K562 (cell line): ENCODE measurements at regions not wholly inside any gene's neighbourhood (a gene's known extent, or its start where the extent isn't known, plus 50 kb on each side); places are given as distances from the start of the nearest gene placed in this dataset.

ENCODE experiments used
- ATAC-seq: fragments of 200-7000 bp; cut with Tn5 transposase; 3 replicates; pipeline ENCODE4 v1.9.1; 2020; ENCODE audit warnings: moderate library complexity
- BruUV-seq: library from RNA; stranded (reverse); fragments of 400-500 nt; replicated peaks from 2 replicates; lab custom pipeline; 2021; lab: Mats Ljungman, UMichigan
- CTCF ChIA-PET: fragments of 300-600 bp; formaldehyde crosslinking; extraction: SDS; loops from one replicate; lab custom pipeline; 2021; ENCODE audit warnings: low intra/inter-chr PET ratio; lab: Yijun Ruan, JAX
- POLR2A ChIA-PET: fragments of 300-600, 350-650 bp; sonication (Branson Sonifier 250); formaldehyde crosslinking; extraction: SDS; loops from one replicate; lab custom pipeline; 2021; ENCODE audit warnings: antibody characterized with exemption, inconsistent platforms; lab: Yijun Ruan, JAX
- DNase-seq, 4 experiments: peaks; one replicate each; pipeline versions ENCODE4 v3.0.0 to v3.0.0-alpha.2; 2011 to 2018; ENCODE audit warnings: low spot score in 3 of 4, mixed read lengths in 3 of 4; ENCODE audit errors: extremely low read depth in 1 of 4
- FAIRE-seq: peaks from 2 replicates; lab custom pipeline; 2011; peaks lifted over from hg19 to GRCh38; lab: Jason Lieb, UNC
- H2AFZ ChIP-seq: 2 replicates; pipeline ENCODE4 v1.6.0; 2011; ENCODE audit warnings: low read depth, low read length, control low read depth, inconsistent platforms
- H3K27ac ChIP-seq: fragments of 200-600 bp; 3 replicates; pipeline ENCODE4 v1.8.0; 2011; ENCODE audit warnings: low read depth, mild to moderate bottlenecking, control low read depth, inconsistent platforms, low read length, moderate library complexity, mixed read lengths; ENCODE audit errors: extremely low read depth
- H3K27me3 ChIP-seq, 2 experiments: fragments of 300-600 bp in 1 of 2; 2 replicates in 1 of 2; 3 replicates in 1 of 2; pipeline versions ENCODE4 v1.6.0 to v1.8.0; 2011; ENCODE audit warnings: inconsistent platforms in 2 of 2, low read length in 2 of 2, mild to moderate bottlenecking in 1 of 2, mixed read lengths in 1 of 2, moderate library complexity in 1 of 2; ENCODE audit not compliant: control insufficient read depth in 2 of 2, insufficient read depth in 2 of 2
- H3K36me3 ChIP-seq: fragments of 300-600 bp; 3 replicates; pipeline ENCODE4 v1.8.0; 2011; ENCODE audit warnings: mild to moderate bottlenecking, low read length, inconsistent platforms; ENCODE audit not compliant: control insufficient read depth, insufficient read depth
- H3K4me1 ChIP-seq, 2 experiments: fragments of 200-600 bp in 1 of 2; replicated peaks in 1 of 2; 2 replicates in 1 of 2; 3 replicates in 1 of 2; pipeline versions ENCODE4 v1.5.1 to v1.8.0; 2011; ENCODE audit warnings: inconsistent platforms in 2 of 2, low read length in 2 of 2, mild to moderate bottlenecking in 1 of 2, mixed read lengths in 1 of 2, moderate library complexity in 1 of 2; ENCODE audit not compliant: control insufficient read depth in 2 of 2, insufficient read depth in 2 of 2
- H3K4me2 ChIP-seq: 2 replicates; pipeline ENCODE4 v1.6.1; 2011; ENCODE audit warnings: low read length, control low read depth, inconsistent platforms, mixed read lengths; ENCODE audit not compliant: insufficient read depth
- H3K4me3 ChIP-seq: fragments of 200-600 bp; sonication (generic), shearing (Covaris generic); 2 replicates; pipeline ENCODE4 v1.5.1; 2016; ENCODE audit warnings: control low read depth, inconsistent platforms
- H3K79me2 ChIP-seq: fragments of 200-600 bp; 3 replicates; pipeline ENCODE4 v1.8.0; 2011; ENCODE audit warnings: low read length, inconsistent platforms; ENCODE audit not compliant: control insufficient read depth, insufficient read depth
- H3K9ac ChIP-seq, 2 experiments: 2 replicates each; pipeline versions ENCODE4 v1.6.0 to v1.6.1; 2011; ENCODE audit warnings: low read depth in 2 of 2, low read length in 2 of 2, control low read depth in 1 of 2, inconsistent platforms in 1 of 2, mild to moderate bottlenecking in 1 of 2, mixed read lengths in 1 of 2; ENCODE audit not compliant: insufficient read depth in 1 of 2
- H3K9me1 ChIP-seq: one replicate; pipeline ENCODE4 v1.6.0; 2011; ENCODE audit warnings: inconsistent platforms, mild to moderate bottlenecking, low read length, moderate library complexity; ENCODE audit not compliant: control insufficient read depth, insufficient read depth
- H3K9me3 ChIP-seq: replicated peaks from 2 replicates; pipeline ENCODE4 v1.5.1; 2011; ENCODE audit warnings: low read depth, low read length, inconsistent platforms; ENCODE audit not compliant: control insufficient read depth, insufficient read depth
- H4K20me1 ChIP-seq: replicated peaks from 2 replicates; pipeline ENCODE4 v1.6.1; 2011; ENCODE audit warnings: low read length, inconsistent platforms, mixed read lengths; ENCODE audit not compliant: control insufficient read depth, insufficient read depth
- JUND ChIP-seq, 2 experiments: IDR thresholded peaks; 2 replicates in 1 of 2; 3 replicates in 1 of 2; pipeline ENCODE4 v1.6.1; 2011; ENCODE audit warnings: borderline replicate concordance in 2 of 2, low read depth in 2 of 2, low read length in 2 of 2, improper control_type of control experiment in 1 of 2, missing biosample characterization in 1 of 2, missing genetic modification characterization in 1 of 2, missing genetic modification reagents in 1 of 2
- MAFK ChIP-seq: IDR thresholded peaks from 2 replicates; pipeline ENCODE4 v1.6.1; 2011; ENCODE audit warnings: low read length, improper control_type of control experiment
- PYGO2 ChIP-seq: fragments of 450-650 bp; IDR thresholded peaks from 2 replicates; pipeline ENCODE4 v1.6.1; 2016; ENCODE audit warnings: mild to moderate bottlenecking, missing genetic modification characterization, moderate library complexity, missing compliant biosample characterization
- ZNF146 ChIP-seq: IDR thresholded peaks from one replicate; pipeline ENCODE4 v1.6.1; 2018; ENCODE audit warnings: missing compliant biosample characterization; ENCODE audit not compliant: unreplicated experiment
- ZNF318 ChIP-seq, 2 experiments: fragments of 450-650 bp; IDR thresholded peaks; 2 replicates each; pipeline ENCODE4 v1.6.1; 2016; ENCODE audit warnings: mild to moderate bottlenecking in 2 of 2, borderline replicate concordance in 1 of 2, low read depth in 1 of 2, moderate library complexity in 1 of 2
- WGBS: fragments of 100-300 bp; shearing (Covaris generic); methylation state at CpG from one replicate; pipeline ENCODE4 v1.1.6; 2016; ENCODE audit warnings: low coverage, mixed read lengths; ENCODE audit not compliant: insufficient coverage; ENCODE audit errors: missing lambda C conversion rate; 5-methylcytosine and 5-hydroxymethylcytosine counted together
- in situ Hi-C: fragments of 300-500 bp; cut with MboI; formaldehyde crosslinking; loops from 4 replicates; pipeline ENCODE4 v1.15.0; 2018; ENCODE audit warnings: inconsistent platforms, mixed read lengths
- intact Hi-C: fragments of 100-400 bp; cut with micrococcal nuclease; formaldehyde crosslinking; loops from 2 replicates; pipeline ENCODE4 v1.14.2; 2022

DNA sequence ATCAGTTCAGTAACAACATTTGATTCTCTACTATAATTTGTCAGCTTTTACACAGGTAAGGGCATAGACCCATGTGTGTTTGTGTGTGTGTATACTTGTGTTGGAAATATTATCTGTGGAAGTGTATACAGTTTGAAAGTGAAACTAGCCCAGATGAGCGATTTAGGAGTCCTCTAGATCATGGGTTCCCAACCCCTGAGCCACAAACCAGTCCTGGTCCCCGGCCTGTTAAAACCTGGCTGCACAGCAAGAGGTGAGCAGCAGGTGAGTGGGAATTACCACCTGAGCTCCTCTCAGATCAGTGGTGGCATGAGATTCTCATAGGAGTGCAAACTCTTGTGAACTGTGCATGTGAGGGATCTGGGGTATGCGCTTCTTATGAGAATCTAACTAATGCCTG is 1221.5 kb upstream of the SORCS1 start:
- Histone ChIP-seq H3K4me2 (no peak overlapping the region), H2AFZ (no peak overlapping the region), H3K27me3 (no peaks in the 10 kb centered on the region), H3K36me3 (no peaks in the 10 kb centered on the region), H3K9me3 (no peaks in the 10 kb centered on the region), H4K20me1 (no peaks in the 10 kb centered on the region), H3K4me1 (no peaks in the 10 kb centered on the region), H3K4me3 (no peak overlapping the region), H3K9ac (no peak overlapping the region), H3K79me2 (no peaks in the 10 kb centered on the region), H3K9me1 (no peaks in the 10 kb centered on the region), H3K27ac (no peak overlapping the region)
- no peak for TF ChIP-seq MAFK
- no peak for TF ChIP-seq ZNF318 (IDR thresholded peaks at IDR 0.05; ENCODE audit: borderline replicate concordance in 1 of 2, low read depth in 1 of 2)
- TF ChIP-seq PYGO2 (tag) = no peak
- TF ChIP-seq JUND (IDR thresholded peaks at IDR 0.05; ENCODE audit: borderline replicate concordance, low read depth, low read length) = no peak
- no peak for TF ChIP-seq JUND (tag; IDR thresholded peaks at IDR 0.05; ENCODE audit: borderline replicate concordance, low read depth, low read length)
- TF ChIP-seq ZNF146 (CRISPR knock-in tag) = no peak
- CTCF ChIA-PET = no interaction called here
- DNase-seq (no peak), FAIRE-seq (no peak), ATAC-seq (no peak)
- 0% methylated on average over 3 of the region's 3 CpGs for WGBS
- POLR2A ChIA-PET = no interaction called here
- intact Hi-C loops = no loop called here
- no TSS peak for BruUV-seq
- in situ Hi-C loops = no loop called here
